ENCODE measurements at regions not wholly inside any gene's neighbourhood (a gene's known extent, or its start where the extent isn't known, plus 50 kb on each side); places are given as distances from the start of the nearest gene placed in this dataset.

GRCh38 chr12:116481726-116482125 is 77.5 kb upstream of the MAP1LC3B2 start:
- Histone ChIP-seq H3K4me1 (ENCODE audit: low read depth, poor library complexity, severe bottlenecking) (no peaks in the 10 kb centered on the region), H3K4me2 (no peak overlapping the region), H3K27me3 (ENCODE audit: insufficient read depth, low read depth) (no peaks in the 10 kb centered on the region), H3K36me3 (ENCODE audit: insufficient read depth) (no peaks in the 10 kb centered on the region), H2AFZ (ENCODE audit: low read depth) (no peak overlapping the region), H3K27ac (no peak overlapping the region), H3K9ac (no peak overlapping the region), H3K79me2 (ENCODE audit: insufficient read depth, low read depth) (no peaks in the 10 kb centered on the region), H3K4me3 (IDR thresholded peaks at IDR 0.05; ENCODE audit: insufficient read depth, low read depth, low read length) (no peak overlapping the region), H4K20me1 (ENCODE audit: insufficient read depth) (no peaks in the 10 kb centered on the region)
- TF ChIP-seq CTCF (conservative IDR thresholded peaks at IDR 0.05; ENCODE audit: low read depth, low read length), result no peak

- no peaks in the 10 kb centered on the region for H3K4me1 ChIP-seq (ENCODE audit: low read depth, poor library complexity, severe bottlenecking)
- no peaks in the 10 kb centered on the region for H3K79me2 ChIP-seq (ENCODE audit: insufficient read depth, low read depth)
- no peak overlapping the region for H3K4me2 ChIP-seq
- no peak overlapping the region for H3K9ac ChIP-seq
- no peaks in the 10 kb centered on the region for H3K36me3 ChIP-seq (ENCODE audit: insufficient read depth)
- H4K20me1 ChIP-seq (ENCODE audit: insufficient read depth), result no peaks in the 10 kb centered on the region
- no peak overlapping the region for H3K4me3 ChIP-seq (IDR thresholded peaks at IDR 0.05; ENCODE audit: insufficient read depth, low read depth, low read length)
- H2AFZ ChIP-seq (ENCODE audit: low read depth), result no peak overlapping the region
- no peaks in the 10 kb centered on the region for H3K27me3 ChIP-seq (ENCODE audit: insufficient read depth, low read depth)
- no peak for TF ChIP-seq CTCF (conservative IDR thresholded peaks at IDR 0.05; ENCODE audit: low read depth, low read length)
- no peak overlapping the region for H3K27ac ChIP-seq
These were observed 77.0 kb upstream of the MAP1LC3B2 start for GRCh38 chr12:116482179-116482578.

GRCh38 chr12:116482859-116483258 is 76.3 kb upstream of the MAP1LC3B2 start:
- no peak for TF ChIP-seq CTCF (conservative IDR thresholded peaks at IDR 0.05; ENCODE audit: low read depth, low read length)
- no peaks in the 10 kb centered on the region for H3K79me2 ChIP-seq (ENCODE audit: insufficient read depth, low read depth)
- no peak overlapping the region for H3K4me2 ChIP-seq
- H3K27ac ChIP-seq, result no peak overlapping the region
- no peaks in the 10 kb centered on the region for H3K4me1 ChIP-seq (ENCODE audit: low read depth, poor library complexity, severe bottlenecking)
- no peak overlapping the region for H2AFZ ChIP-seq (ENCODE audit: low read depth)
- H3K4me3 ChIP-seq (IDR thresholded peaks at IDR 0.05; ENCODE audit: insufficient read depth, low read depth, low read length), result no peak overlapping the region
- H3K9ac ChIP-seq, result no peak overlapping the region
- H3K27me3 ChIP-seq (ENCODE audit: insufficient read depth, low read depth), result no peaks in the 10 kb centered on the region
- no peaks in the 10 kb centered on the region for H3K36me3 ChIP-seq (ENCODE audit: insufficient read depth)
- H4K20me1 ChIP-seq (ENCODE audit: insufficient read depth), result no peaks in the 10 kb centered on the region

GRCh38 chr12:116483959-116484750 is 75.0 kb upstream of the MAP1LC3B2 start:
- H4K20me1 ChIP-seq (ENCODE audit: insufficient read depth), result no peaks in the 10 kb centered on the region
- no peak overlapping the region for H3K4me2 ChIP-seq

More at GRCh38 chr12:116483959-116484750, 75.0 kb upstream of the MAP1LC3B2 start:
- Histone ChIP-seq H3K36me3 (ENCODE audit: insufficient read depth) (no peaks in the 10 kb centered on the region), H3K4me1 (ENCODE audit: low read depth, poor library complexity, severe bottlenecking) (no peaks in the 10 kb centered on the region), H3K4me3 (IDR thresholded peaks at IDR 0.05; ENCODE audit: insufficient read depth, low read depth, low read length) (no peak overlapping the region), H3K9ac (no peak overlapping the region), H3K79me2 (ENCODE audit: insufficient read depth, low read depth) (no peaks in the 10 kb centered on the region), H3K27ac (no peak overlapping the region), H3K27me3 (ENCODE audit: insufficient read depth, low read depth) (no peaks in the 10 kb centered on the region), H2AFZ (ENCODE audit: low read depth) (no peak overlapping the region)
- TF ChIP-seq CTCF (conservative IDR thresholded peaks at IDR 0.05; ENCODE audit: low read depth, low read length), result no peak

Measured in KMS-11 (cell line).